ENCODE measurements at regions not wholly inside any gene's neighbourhood (a gene's known extent, or its start where the extent isn't known, plus 50 kb on each side); places are given as distances from the start of the nearest gene placed in this dataset.

- intact Hi-C loops (cut with DNase I): no loop called here
- Histone ChIP-seq H3K9ac (ENCODE audit: low read length in 3 of 3) (no peak overlapping the region), H3K4me3 (ENCODE audit: low read length in 3 of 3) (no peak overlapping the region), H3K27me3 (ENCODE audit: control insufficient read depth, insufficient read depth, low read length) (no peaks in the 10 kb centered on the region), H3K9me3 (ENCODE audit: control insufficient read depth in 2 of 3, insufficient read depth in 1 of 3, low read length in 3 of 3) (peaks cover 0 to 6% (median 0%) of the 10 kb centered on the region in 3 donors), H3K27ac (ENCODE audit: low read depth in 2 of 2, low read length in 2 of 2) (no peak overlapping the region), H3K36me3 (ENCODE audit: control insufficient read depth in 2 of 3, insufficient read depth in 3 of 3, low read length in 3 of 3) (no peaks in the 10 kb centered on the region), H3K4me1 (ENCODE audit: control insufficient read depth in 2 of 3, insufficient read depth in 2 of 3, low read depth in 1 of 3, low read length in 3 of 3) (peaks cover 0 to 4% (median 0%) of the 10 kb centered on the region in 3 donors)
- DNase-seq (no peak), FAIRE-seq (no peak)
- TF ChIP-seq CTCF (IDR thresholded peaks at IDR 0.05; ENCODE audit: borderline replicate concordance, extremely low read depth, insufficient read depth): no peak
Measured at GRCh38 chr22:27250886-27251285, 550.7 kb downstream of the MN1 start.

GRCh38 chr22:27251563-27251962 lies 550.0 kb downstream of the MN1 start:
- intact Hi-C loops (cut with DNase I): no loop called here
- H3K36me3 ChIP-seq (ENCODE audit: control insufficient read depth in 2 of 3, insufficient read depth in 3 of 3, low read length in 3 of 3): no peaks in the 10 kb centered on the region
- TF ChIP-seq CTCF (IDR thresholded peaks at IDR 0.05; ENCODE audit: borderline replicate concordance, extremely low read depth, insufficient read depth): no peak
- DNase-seq (no peak), FAIRE-seq (no peak)
- H3K9me3 ChIP-seq (ENCODE audit: control insufficient read depth in 2 of 3, insufficient read depth in 1 of 3, low read length in 3 of 3): peaks cover 0 to 7% (median 0%) of the 10 kb centered on the region in 3 donors
- no peak overlapping the region for H3K27ac ChIP-seq (ENCODE audit: low read depth in 2 of 2, low read length in 2 of 2)
- peaks cover 0 to 4% (median 0%) of the 10 kb centered on the region in 3 donors for H3K4me1 ChIP-seq (ENCODE audit: control insufficient read depth in 2 of 3, insufficient read depth in 2 of 3, low read depth in 1 of 3, low read length in 3 of 3)
- no peak overlapping the region for H3K4me3 ChIP-seq (ENCODE audit: low read length in 3 of 3)
- no peak overlapping the region for H3K9ac ChIP-seq (ENCODE audit: low read length in 3 of 3)
- H3K27me3 ChIP-seq (ENCODE audit: control insufficient read depth, insufficient read depth, low read length): no peaks in the 10 kb centered on the region

- no peak for TF ChIP-seq CTCF (IDR thresholded peaks at IDR 0.05; ENCODE audit: borderline replicate concordance, extremely low read depth, insufficient read depth)
- no peak overlapping the region for H3K4me3 ChIP-seq (ENCODE audit: low read length in 3 of 3)
- no peak overlapping the region for H3K27ac ChIP-seq (ENCODE audit: low read depth in 2 of 2, low read length in 2 of 2)
- FAIRE-seq (no peak), DNase-seq (no peak)
- peaks cover 0 to 2% (median 0%) of the 10 kb centered on the region in 3 donors for H3K4me1 ChIP-seq (ENCODE audit: control insufficient read depth in 2 of 3, insufficient read depth in 2 of 3, low read depth in 1 of 3, low read length in 3 of 3)
- intact Hi-C loops (cut with DNase I): no loop called here
- H3K36me3 ChIP-seq (ENCODE audit: control insufficient read depth in 2 of 3, insufficient read depth in 3 of 3, low read length in 3 of 3): no peaks in the 10 kb centered on the region
- peaks cover 0 to 7% (median 0%) of the 10 kb centered on the region in 3 donors for H3K9me3 ChIP-seq (ENCODE audit: control insufficient read depth in 2 of 3, insufficient read depth in 1 of 3, low read length in 3 of 3)
- H3K9ac ChIP-seq (ENCODE audit: low read length in 3 of 3): no peak overlapping the region
- H3K27me3 ChIP-seq (ENCODE audit: control insufficient read depth, insufficient read depth, low read length): no peaks in the 10 kb centered on the region
Measured at GRCh38 chr22:27252282-27253049, 549.1 kb downstream of the MN1 start.

All from kidney (tissue), 13 donors.